SK-N-SH (cell line): ENCODE measurements at regions not wholly inside any gene's neighbourhood (a gene's known extent, or its start where the extent isn't known, plus 50 kb on each side); places are given as distances from the start of the nearest gene placed in this dataset.

ENCODE experiments used
- CHD2 ChIP-seq: fragments of 150-350 bp; IDR thresholded peaks from 2 replicates; pipeline ENCODE4 v1.6.1; 2018; ENCODE audit warnings: low read length; ENCODE audit not compliant: partially characterized antibody
- GATA2 ChIP-seq: sonication (generic); formaldehyde crosslinking; IDR thresholded peaks from 2 replicates; pipeline ENCODE4 v1.5.0; 2020; ENCODE audit warnings: mild to moderate bottlenecking, missing genetic modification reagents
- TF ChIP-seq, protein P1 (sequence below): fragments of 200-600 bp; sonication (generic); IDR thresholded peaks from 2 replicates; pipeline ENCODE4 v1.6.1; 2017; ENCODE audit warnings: antibody characterized with exemption, mild to moderate bottlenecking, moderate library complexity
- TF ChIP-seq, protein P2 (sequence below): IDR thresholded peaks from 2 replicates; pipeline ENCODE4 v1.4.0; 2012; ENCODE audit warnings: low read depth

DNA sequence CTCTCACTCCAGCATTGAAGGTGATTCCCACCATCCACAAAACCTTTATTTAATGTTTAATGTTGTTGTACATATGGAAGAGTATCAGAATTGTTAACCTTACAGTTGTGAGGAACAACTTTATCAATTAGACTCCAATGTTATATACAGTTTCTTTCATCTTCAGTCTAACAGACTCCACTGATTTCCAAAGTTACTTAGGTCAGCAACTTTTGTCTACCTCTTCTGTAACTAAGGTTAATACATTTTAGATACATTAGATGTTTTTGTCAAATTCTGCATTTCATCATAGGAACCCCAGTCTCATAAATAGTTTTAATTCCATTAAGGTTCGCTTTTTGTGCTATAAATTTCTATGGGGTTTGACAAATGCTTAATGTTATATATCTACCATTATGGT lies 223.9 kb upstream of the POM121L12 start:
- TF ChIP-seq, protein P1, sequence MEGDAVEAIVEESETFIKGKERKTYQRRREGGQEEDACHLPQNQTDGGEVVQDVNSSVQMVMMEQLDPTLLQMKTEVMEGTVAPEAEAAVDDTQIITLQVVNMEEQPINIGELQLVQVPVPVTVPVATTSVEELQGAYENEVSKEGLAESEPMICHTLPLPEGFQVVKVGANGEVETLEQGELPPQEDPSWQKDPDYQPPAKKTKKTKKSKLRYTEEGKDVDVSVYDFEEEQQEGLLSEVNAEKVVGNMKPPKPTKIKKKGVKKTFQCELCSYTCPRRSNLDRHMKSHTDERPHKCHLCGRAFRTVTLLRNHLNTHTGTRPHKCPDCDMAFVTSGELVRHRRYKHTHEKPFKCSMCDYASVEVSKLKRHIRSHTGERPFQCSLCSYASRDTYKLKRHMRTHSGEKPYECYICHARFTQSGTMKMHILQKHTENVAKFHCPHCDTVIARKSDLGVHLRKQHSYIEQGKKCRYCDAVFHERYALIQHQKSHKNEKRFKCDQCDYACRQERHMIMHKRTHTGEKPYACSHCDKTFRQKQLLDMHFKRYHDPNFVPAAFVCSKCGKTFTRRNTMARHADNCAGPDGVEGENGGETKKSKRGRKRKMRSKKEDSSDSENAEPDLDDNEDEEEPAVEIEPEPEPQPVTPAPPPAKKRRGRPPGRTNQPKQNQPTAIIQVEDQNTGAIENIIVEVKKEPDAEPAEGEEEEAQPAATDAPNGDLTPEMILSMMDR, result no peak
- no peak for TF ChIP-seq CHD2
- TF ChIP-seq GATA2 (CRISPR knock-in tag), result no peak
- TF ChIP-seq, protein P2, sequence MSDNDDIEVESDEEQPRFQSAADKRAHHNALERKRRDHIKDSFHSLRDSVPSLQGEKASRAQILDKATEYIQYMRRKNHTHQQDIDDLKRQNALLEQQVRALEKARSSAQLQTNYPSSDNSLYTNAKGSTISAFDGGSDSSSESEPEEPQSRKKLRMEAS, result no peak
